Smooth muscle cell (in vitro differentiated cells): ENCODE measurements at regions not wholly inside any gene's neighbourhood (a gene's known extent, or its start where the extent isn't known, plus 50 kb on each side); places are given as distances from the start of the nearest gene placed in this dataset.

Experiments
- DNase-seq: peaks from one replicate; lab custom pipeline; 2025; ENCODE audit not compliant: unreplicated experiment; lab: John Stamatoyannopoulos, UW
- H2AFZ ChIP-seq: fragments of 200-600 bp; sonication (generic); 2 replicates; pipeline ENCODE4 v1.6.0; 2016; ENCODE audit warnings: antibody characterized with exemption, low read depth, mild to moderate bottlenecking
- H3F3A ChIP-seq: fragments of 200-600 bp; sonication (generic); 2 replicates; pipeline ENCODE4 v1.6.0; 2017; ENCODE audit warnings: antibody characterized with exemption, low read depth
- H3K27ac ChIP-seq: fragments of 200-600 bp; sonication (generic); 2 replicates; pipeline ENCODE4 v1.5.1; 2016; ENCODE audit warnings: low read depth, mild to moderate bottlenecking
- H3K27me3 ChIP-seq: fragments of 200-600 bp; sonication (generic); 2 replicates; pipeline ENCODE4 v1.6.1; 2016; ENCODE audit warnings: low read depth, mild to moderate bottlenecking
- H3K36me3 ChIP-seq: fragments of 200-600 bp; sonication (generic); 2 replicates; pipeline ENCODE4 v1.5.1; 2016; ENCODE audit warnings: low read depth
- H3K4me1 ChIP-seq: fragments of 200-600 bp; sonication (generic); 2 replicates; pipeline ENCODE4 v1.5.1; 2016; ENCODE audit warnings: low read depth
- H3K4me2 ChIP-seq: fragments of 200-600 bp; sonication (generic); 2 replicates; pipeline ENCODE4 v1.6.0; 2016; ENCODE audit warnings: mild to moderate bottlenecking
- H3K4me3 ChIP-seq: fragments of 200-600 bp; sonication (generic); 2 replicates; pipeline ENCODE4 v1.5.1; 2016; ENCODE audit warnings: mild to moderate bottlenecking
- H3K79me2 ChIP-seq: fragments of 200-600 bp; sonication (generic); 2 replicates; pipeline ENCODE4 v1.6.0; 2016; ENCODE audit warnings: low read depth, mild to moderate bottlenecking
- H3K9ac ChIP-seq: fragments of 200-600 bp; sonication (generic); 2 replicates; pipeline ENCODE4 v1.6.0; 2016; ENCODE audit warnings: low read depth
- H3K9me3 ChIP-seq: fragments of 200-600 bp; sonication (generic); replicated peaks from 2 replicates; pipeline ENCODE4 v1.5.1; 2016; ENCODE audit warnings: low read depth
- H4K20me1 ChIP-seq: fragments of 200-600 bp; sonication (generic); 2 replicates; pipeline ENCODE4 v1.6.0; 2016; ENCODE audit warnings: low read depth
- CTCF ChIP-seq: fragments of 200-600 bp; sonication (generic); IDR thresholded peaks from 2 replicates; pipeline ENCODE4 v1.5.1; 2017; ENCODE audit warnings: borderline replicate concordance, mild to moderate bottlenecking, antibody characterized with exemption; ENCODE audit not compliant: insufficient read depth, poor library complexity, severe bottlenecking
- WGBS: methylation state at CpG from one replicate; pipeline ENCODE4 v1.1.7; 2016; ENCODE audit warnings: low lambda C conversion rate; 5-methylcytosine and 5-hydroxymethylcytosine counted together

DNA sequence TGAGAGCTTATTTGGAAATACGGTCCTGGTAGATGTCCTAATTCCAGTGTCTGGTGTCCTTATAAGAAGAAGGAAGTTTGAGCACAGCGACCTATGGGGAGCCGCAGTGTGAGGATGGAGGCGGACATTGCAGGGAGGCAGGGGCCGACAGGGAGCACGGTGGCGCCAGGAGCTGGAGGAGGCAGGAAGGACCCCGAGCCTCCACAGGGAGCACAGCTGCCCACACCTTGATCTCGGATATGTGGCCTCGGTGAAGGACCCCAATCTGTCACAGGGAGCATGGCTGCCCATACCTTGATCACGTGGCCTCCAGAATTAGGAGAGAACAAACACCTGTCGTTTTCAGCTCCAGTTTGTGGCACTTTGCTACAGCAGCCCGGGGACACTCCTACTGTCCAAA lies 461.6 kb upstream of the SALL3 start:
- Histone ChIP-seq H3K36me3 (no peaks in the 10 kb centered on the region), H3F3A (no peaks in the 10 kb centered on the region), H3K27ac (no peak overlapping the region), H3K4me2 (no peak overlapping the region), H4K20me1 (no peaks in the 10 kb centered on the region), H3K4me3 (no peak overlapping the region), H2AFZ (no peak overlapping the region), H3K9ac (no peak overlapping the region), H3K9me3 (no peaks in the 10 kb centered on the region), H3K27me3 (no peaks in the 10 kb centered on the region), H3K79me2 (no peaks in the 10 kb centered on the region), H3K4me1 (no peaks in the 10 kb centered on the region)
- DNase-seq = no peak
- WGBS = 83% methylated on average over 13 of the region's 13 CpGs
- TF ChIP-seq CTCF = no peak

- H3K79me2 ChIP-seq = no peaks in the 10 kb centered on the region
- no peaks in the 10 kb centered on the region for H3K36me3 ChIP-seq
- no peak overlapping the region for H2AFZ ChIP-seq
- no peak for DNase-seq
- H3K27me3 ChIP-seq = no peaks in the 10 kb centered on the region
- no peak overlapping the region for H3K27ac ChIP-seq
- TF ChIP-seq CTCF = no peak
- H4K20me1 ChIP-seq = no peaks in the 10 kb centered on the region
- no peaks in the 10 kb centered on the region for H3K9me3 ChIP-seq
- no peaks in the 10 kb centered on the region for H3F3A ChIP-seq
- no peaks in the 10 kb centered on the region for H3K4me1 ChIP-seq
- no peak overlapping the region for H3K4me3 ChIP-seq
- H3K4me2 ChIP-seq = no peak overlapping the region
- no peak overlapping the region for H3K9ac ChIP-seq
- WGBS = 88% methylated on average over 23 of the region's 25 CpGs
Observed at GRCh38 chr18:78518805-78519204, 460.8 kb upstream of the SALL3 start.

DNA sequence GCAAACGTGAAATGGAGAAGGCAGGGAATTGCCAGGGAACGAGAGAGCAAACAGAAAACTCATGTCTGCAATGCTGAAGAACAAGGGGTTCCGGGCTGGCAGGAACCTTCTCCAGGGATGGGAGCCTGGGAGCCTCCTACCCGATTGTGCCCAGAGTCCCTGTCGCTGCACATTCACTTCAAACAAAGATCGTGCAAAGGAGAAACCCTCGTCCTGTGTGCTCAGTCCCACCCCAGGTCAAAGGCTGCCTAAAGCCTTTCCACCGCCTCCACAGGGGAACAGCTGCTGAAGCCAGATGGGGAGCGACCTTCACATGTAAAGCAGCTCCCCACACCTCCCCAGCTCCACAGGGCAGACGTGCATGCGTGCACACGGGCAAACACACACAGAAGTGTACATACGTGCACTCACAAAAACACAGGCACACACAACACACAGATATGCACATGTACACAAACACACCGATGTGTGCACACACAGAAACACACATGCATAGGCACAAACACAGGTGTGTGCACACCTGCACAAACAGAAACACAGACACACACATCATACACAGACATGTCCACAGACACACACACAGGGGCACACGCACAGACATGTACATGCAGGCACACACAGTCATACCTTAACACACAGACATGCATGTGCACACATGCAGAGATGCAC lies 460.1 kb upstream of the SALL3 start:
- Histone ChIP-seq H3K27ac (no peak overlapping the region), H4K20me1 (no peaks in the 10 kb centered on the region), H3K4me3 (no peak overlapping the region), H3K9ac (no peak overlapping the region), H3K4me2 (no peak overlapping the region), H3K27me3 (no peaks in the 10 kb centered on the region), H3K9me3 (no peaks in the 10 kb centered on the region), H3K79me2 (no peaks in the 10 kb centered on the region), H3K36me3 (no peaks in the 10 kb centered on the region), H3F3A (no peaks in the 10 kb centered on the region), H2AFZ (no peak overlapping the region), H3K4me1 (no peaks in the 10 kb centered on the region)
- DNase-seq = no peak
- 89% methylated on average over 15 of the region's 15 CpGs for WGBS
- no peak for TF ChIP-seq CTCF

DNA sequence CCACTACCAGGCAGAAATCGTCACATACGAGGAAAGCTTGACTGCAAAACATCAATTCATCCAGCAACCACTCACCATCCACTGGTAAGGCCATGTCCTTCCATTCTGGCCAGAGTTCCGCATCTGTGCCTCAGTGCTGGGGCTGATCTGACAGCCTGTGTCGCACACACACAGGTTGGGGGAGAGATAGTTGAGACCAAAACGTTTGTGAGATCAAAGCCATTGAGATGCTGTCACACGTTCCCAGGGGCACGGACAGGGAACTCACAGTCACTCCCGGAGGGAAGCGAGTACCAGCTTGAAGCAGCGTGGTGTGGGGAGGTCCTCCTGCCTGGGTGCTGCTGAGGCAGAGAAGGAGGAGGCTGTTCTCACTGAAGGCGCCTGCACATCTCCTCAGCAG lies 458.5 kb upstream of the SALL3 start:
- Histone ChIP-seq H3K27me3 (no peaks in the 10 kb centered on the region), H3K4me3 (no peak overlapping the region), H3F3A (no peaks in the 10 kb centered on the region), H3K27ac (no peak overlapping the region), H3K9me3 (no peaks in the 10 kb centered on the region), H3K4me1 (no peaks in the 10 kb centered on the region), H3K4me2 (no peak overlapping the region), H3K9ac (no peak overlapping the region), H2AFZ (no peak overlapping the region), H3K79me2 (no peaks in the 10 kb centered on the region), H4K20me1 (no peaks in the 10 kb centered on the region), H3K36me3 (no peaks in the 10 kb centered on the region)
- no peak for DNase-seq
- no peak for TF ChIP-seq CTCF
- WGBS = 84% methylated on average over 11 of the region's 11 CpGs
